ENCODE measurements at regions not wholly inside any gene's neighbourhood (a gene's known extent, or its start where the extent isn't known, plus 50 kb on each side); places are given as distances from the start of the nearest gene placed in this dataset.

- H3K27ac ChIP-seq = no peak overlapping the region
- H3K4me1 ChIP-seq (ENCODE audit: low read depth) = no peaks in the 10 kb centered on the region
These were observed 257.1 kb downstream of the ADAMTS20 start for GRCh38 chr12:43294916-43295315.

GRCh38 chr12:43294147-43294546, 257.9 kb downstream of the ADAMTS20 start:
- no peak for DNase-seq (ENCODE audit: low read depth in 1 of 2, low spot score in 1 of 2)
- Histone ChIP-seq H3K4me3 (no peak overlapping the region), H3K27me3 (no peaks in the 10 kb centered on the region), H3K9me3 (ENCODE audit: low read depth) (no peaks in the 10 kb centered on the region), H3K27ac (no peak overlapping the region), H3K4me1 (ENCODE audit: low read depth) (no peaks in the 10 kb centered on the region), H3K36me3 (no peaks in the 10 kb centered on the region)
- no peak for TF ChIP-seq CTCF (IDR thresholded peaks at IDR 0.05; ENCODE audit: low read depth, low read length)

More at GRCh38 chr12:43294916-43295315, 257.1 kb downstream of the ADAMTS20 start:
- Histone ChIP-seq H3K9me3 (ENCODE audit: low read depth) (no peaks in the 10 kb centered on the region), H3K27me3 (no peaks in the 10 kb centered on the region), H3K4me3 (no peak overlapping the region), H3K36me3 (no peaks in the 10 kb centered on the region)
- no peak for TF ChIP-seq CTCF (IDR thresholded peaks at IDR 0.05; ENCODE audit: low read depth, low read length)
- DNase-seq (ENCODE audit: low read depth in 1 of 2, low spot score in 1 of 2) = no peak

GRCh38 chr12:43293396-43293795, 258.6 kb downstream of the ADAMTS20 start:
- DNase-seq (ENCODE audit: low read depth in 1 of 2, low spot score in 1 of 2) = no peak
- no peaks in the 10 kb centered on the region for H3K9me3 ChIP-seq (ENCODE audit: low read depth)
- no peaks in the 10 kb centered on the region for H3K27me3 ChIP-seq
- peaks cover 3% of the 10 kb centered on the region for H3K4me1 ChIP-seq (ENCODE audit: low read depth)
- H3K36me3 ChIP-seq = no peaks in the 10 kb centered on the region
- no peak overlapping the region for H3K4me3 ChIP-seq
- H3K27ac ChIP-seq = no peak overlapping the region
- TF ChIP-seq CTCF (IDR thresholded peaks at IDR 0.05; ENCODE audit: low read depth, low read length) = no peak

- TF ChIP-seq CTCF (IDR thresholded peaks at IDR 0.05; ENCODE audit: low read depth, low read length) = no peak
- Histone ChIP-seq H3K4me1 (ENCODE audit: low read depth) (peaks cover 10% of the 10 kb centered on the region), H3K9me3 (ENCODE audit: low read depth) (no peaks in the 10 kb centered on the region), H3K27me3 (no peaks in the 10 kb centered on the region), H3K36me3 (no peaks in the 10 kb centered on the region), H3K27ac (no peak overlapping the region), H3K4me3 (no peak overlapping the region)
- DNase-seq (ENCODE audit: low read depth in 1 of 2, low spot score in 1 of 2) = peak in 1 of 2 donors; percentile 73
These were observed 259.3 kb downstream of the ADAMTS20 start for GRCh38 chr12:43292699-43293098.

GRCh38 chr12:43291516-43291915, 260.5 kb downstream of the ADAMTS20 start:
- H3K27ac ChIP-seq = no peak overlapping the region
- H3K4me3 ChIP-seq = no peak overlapping the region
- H3K9me3 ChIP-seq (ENCODE audit: low read depth) = no peaks in the 10 kb centered on the region
- H3K36me3 ChIP-seq = no peaks in the 10 kb centered on the region
- DNase-seq (ENCODE audit: low read depth in 1 of 2, low spot score in 1 of 2) = peak in 1 of 2 donors; percentile 58
- no peak for TF ChIP-seq CTCF (IDR thresholded peaks at IDR 0.05; ENCODE audit: low read depth, low read length)
- no peaks in the 10 kb centered on the region for H3K27me3 ChIP-seq
- peaks cover 19% of the 10 kb centered on the region for H3K4me1 ChIP-seq (ENCODE audit: low read depth)

- TF ChIP-seq CTCF (IDR thresholded peaks at IDR 0.05; ENCODE audit: low read depth, low read length) = no peak
- H3K27ac ChIP-seq = no peak overlapping the region
- no peak overlapping the region for H3K4me3 ChIP-seq
- no peak for DNase-seq (ENCODE audit: low read depth in 1 of 2, low spot score in 1 of 2)
- no peaks in the 10 kb centered on the region for H3K27me3 ChIP-seq
- H3K36me3 ChIP-seq = no peaks in the 10 kb centered on the region
- no peaks in the 10 kb centered on the region for H3K9me3 ChIP-seq (ENCODE audit: low read depth)
- H3K4me1 ChIP-seq (ENCODE audit: low read depth) = peaks cover 19% of the 10 kb centered on the region
These were observed 261.2 kb downstream of the ADAMTS20 start for GRCh38 chr12:43290836-43291235.
